ENCODE measurements at regions not wholly inside any gene's neighbourhood (a gene's known extent, or its start where the extent isn't known, plus 50 kb on each side); places are given as distances from the start of the nearest gene placed in this dataset.

DNA sequence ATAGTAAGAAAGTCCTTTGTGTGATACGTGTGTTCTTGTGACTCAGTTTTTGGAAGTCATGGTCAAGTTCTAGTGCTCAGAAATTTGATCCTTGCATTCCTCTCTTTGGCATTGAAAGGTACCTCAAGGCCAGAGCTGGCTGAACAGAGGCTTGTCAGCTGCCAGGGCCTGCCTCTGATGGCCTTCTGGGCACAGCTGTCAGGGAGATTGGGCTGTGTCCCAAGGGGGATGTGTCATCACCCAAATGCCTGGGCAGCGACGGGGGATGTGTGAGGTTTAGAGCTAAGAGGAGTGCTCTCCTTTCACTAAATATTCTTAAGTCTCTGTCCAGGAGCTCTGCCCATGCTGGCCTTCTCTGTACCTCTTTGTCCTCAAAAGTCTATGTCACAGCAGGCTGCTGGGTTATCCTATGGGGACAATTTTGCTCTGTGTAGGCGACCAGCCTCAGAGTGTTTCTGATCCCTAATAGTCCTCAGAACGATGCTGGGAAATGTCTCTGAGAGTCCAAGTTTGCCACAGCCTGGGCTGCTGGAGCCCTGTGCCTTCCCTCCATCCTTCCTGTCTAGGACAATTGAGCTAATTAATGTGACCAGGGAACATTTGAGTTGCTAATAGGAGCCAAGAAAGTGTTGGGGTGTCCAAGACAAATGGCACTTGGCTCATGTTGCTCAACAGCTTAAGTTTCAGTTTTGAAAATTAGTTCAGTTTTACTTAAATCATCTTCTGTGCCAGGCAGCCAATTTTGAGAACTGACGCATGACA lies 115.4 kb upstream of the ZNF521 start:
- H3K9me2 ChIP-seq (ENCODE audit: insufficient read depth): no peaks in the 10 kb centered on the region
- no peaks in the 10 kb centered on the region for H3K79me2 ChIP-seq (ENCODE audit: low read depth)
- intact Hi-C loops (cut with micrococcal nuclease; ENCODE audit: unreplicated experiment): no loop called here
- no peaks in the 10 kb centered on the region for H3K9me3 ChIP-seq (ENCODE audit: insufficient read depth, low read depth)
- H2AFZ ChIP-seq: no peak overlapping the region
- TF ChIP-seq CTCF (conservative IDR thresholded peaks at IDR 0.05) (no peak), EZH2 (IDR thresholded peaks at IDR 0.05; ENCODE audit: low read depth) (no peak)
- DNase-seq: no peak
- H3K27me3 ChIP-seq (ENCODE audit: insufficient read depth, low read depth): 0 out of 2 replicates have a peak, but pooled peaks cover 2% of the 10 kb centered on the region
- H3K4me1 ChIP-seq (replicated peaks; ENCODE audit: insufficient read depth): no peaks in the 10 kb centered on the region
- H3F3A ChIP-seq (ENCODE audit: insufficient read depth, low read depth): no peaks in the 10 kb centered on the region
- no peaks in the 10 kb centered on the region for H3K36me3 ChIP-seq (ENCODE audit: low read depth)
- ChIA-PET POLR2A (ENCODE audit: unreplicated experiment) (no interaction called here), CTCF (no interaction called here)
- H3K4me3 ChIP-seq: no peak overlapping the region
- no peaks in the 10 kb centered on the region for H4K20me1 ChIP-seq (ENCODE audit: insufficient read depth)
- no TSS peak for BruUV-seq (replicated peaks)
- no peak overlapping the region for H3K27ac ChIP-seq
- no peak overlapping the region for H3K4me2 ChIP-seq

DNA sequence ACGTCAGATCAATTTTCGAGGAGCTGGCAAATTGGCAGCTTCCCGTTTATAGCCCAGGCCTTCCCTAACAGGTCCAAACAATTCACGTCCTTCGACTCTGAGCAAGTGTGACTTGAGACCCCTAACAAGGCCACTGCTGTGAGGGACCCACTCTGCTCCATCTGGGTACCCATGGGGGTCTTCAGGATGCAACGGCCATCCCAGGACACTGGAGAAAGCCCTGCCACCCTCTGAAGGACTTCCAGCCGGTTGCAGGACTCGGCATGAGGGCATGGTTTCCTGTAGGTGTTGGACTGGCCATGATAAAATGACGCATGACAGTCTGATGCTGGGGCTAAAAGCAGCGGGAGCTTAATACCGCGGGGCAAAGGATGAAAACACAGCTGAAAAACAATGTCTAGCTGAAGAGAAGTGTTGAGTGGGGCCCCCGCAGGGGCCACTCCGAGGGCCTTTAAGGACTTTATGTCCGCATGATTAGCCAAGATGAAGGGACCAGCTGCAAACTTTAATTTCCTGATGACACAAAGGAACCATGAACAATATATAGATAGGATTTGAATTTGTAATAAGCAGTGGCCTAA lies 113.3 kb upstream of the ZNF521 start:
- no peaks in the 10 kb centered on the region for H3F3A ChIP-seq (ENCODE audit: insufficient read depth, low read depth)
- H3K9me3 ChIP-seq (ENCODE audit: insufficient read depth, low read depth): no peaks in the 10 kb centered on the region
- H3K4me3 ChIP-seq: no peak overlapping the region
- TF ChIP-seq CTCF (conservative IDR thresholded peaks at IDR 0.05) (no peak), EZH2 (IDR thresholded peaks at IDR 0.05; ENCODE audit: low read depth) (no peak)
- no peak overlapping the region for H3K4me2 ChIP-seq
- DNase-seq: no peak
- no peaks in the 10 kb centered on the region for H3K36me3 ChIP-seq (ENCODE audit: low read depth)
- ChIA-PET CTCF (no interaction called here), POLR2A (ENCODE audit: unreplicated experiment) (no interaction called here)
- H3K79me2 ChIP-seq (ENCODE audit: low read depth): no peaks in the 10 kb centered on the region
- H4K20me1 ChIP-seq (ENCODE audit: insufficient read depth): no peaks in the 10 kb centered on the region
- H3K4me1 ChIP-seq (replicated peaks; ENCODE audit: insufficient read depth): no peaks in the 10 kb centered on the region
- H3K9me2 ChIP-seq (ENCODE audit: insufficient read depth): no peaks in the 10 kb centered on the region
- no peak overlapping the region for H2AFZ ChIP-seq
- intact Hi-C loops (cut with micrococcal nuclease; ENCODE audit: unreplicated experiment): no loop called here
- H3K27me3 ChIP-seq (ENCODE audit: insufficient read depth, low read depth): 0 out of 2 replicates have a peak, but pooled peaks cover 2% of the 10 kb centered on the region
- H3K27ac ChIP-seq: no peak overlapping the region
- no TSS peak for BruUV-seq (replicated peaks)

DNA sequence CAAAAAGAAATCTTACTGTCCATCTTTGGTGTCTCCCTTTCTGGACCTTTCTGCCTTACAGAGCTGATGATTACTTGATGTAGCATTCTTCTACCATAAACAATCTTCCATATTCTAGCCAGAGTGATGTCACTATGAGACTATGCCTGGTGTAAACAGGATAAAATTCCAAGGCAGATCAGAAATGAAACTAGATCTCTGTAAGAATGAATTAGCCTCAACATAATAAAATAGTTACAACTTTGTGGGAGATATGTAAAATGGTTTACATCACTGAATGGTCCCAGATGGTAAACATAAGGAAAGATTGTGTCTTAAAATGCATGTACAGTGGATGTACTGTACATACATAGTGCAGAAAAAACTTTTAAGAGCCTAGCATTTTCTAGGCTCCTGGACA lies 112.3 kb upstream of the ZNF521 start:
- intact Hi-C loops (cut with micrococcal nuclease; ENCODE audit: unreplicated experiment): no loop called here
- Histone ChIP-seq H3K4me3 (no peak overlapping the region), H4K20me1 (ENCODE audit: insufficient read depth) (no peaks in the 10 kb centered on the region), H2AFZ (no peak overlapping the region), H3K79me2 (ENCODE audit: low read depth) (no peaks in the 10 kb centered on the region), H3K9me2 (ENCODE audit: insufficient read depth) (no peaks in the 10 kb centered on the region), H3K36me3 (ENCODE audit: low read depth) (no peaks in the 10 kb centered on the region), H3K27me3 (ENCODE audit: insufficient read depth, low read depth) (0 out of 2 replicates have a peak, but pooled peaks cover 2% of the 10 kb centered on the region), H3F3A (ENCODE audit: insufficient read depth, low read depth) (no peaks in the 10 kb centered on the region), H3K4me1 (replicated peaks; ENCODE audit: insufficient read depth) (no peaks in the 10 kb centered on the region), H3K4me2 (no peak overlapping the region), H3K9me3 (ENCODE audit: insufficient read depth, low read depth) (no peaks in the 10 kb centered on the region), H3K27ac (no peak overlapping the region)
- ChIA-PET POLR2A (ENCODE audit: unreplicated experiment) (no interaction called here), CTCF (no interaction called here)
- no peak for DNase-seq
- TF ChIP-seq CTCF (conservative IDR thresholded peaks at IDR 0.05) (no peak), EZH2 (IDR thresholded peaks at IDR 0.05; ENCODE audit: low read depth) (no peak)
- no TSS peak for BruUV-seq (replicated peaks)

Measured in PC-9 (cell line).